NCI-H748 (cell line): ENCODE measurements at regions not wholly inside any gene's neighbourhood (a gene's known extent, or its start where the extent isn't known, plus 50 kb on each side); places are given as distances from the start of the nearest gene placed in this dataset.

Source experiments
- DNase-seq: peaks from one replicate; lab custom pipeline; 2025; ENCODE audit not compliant: unreplicated experiment; lab: John Stamatoyannopoulos, UW

DNA sequence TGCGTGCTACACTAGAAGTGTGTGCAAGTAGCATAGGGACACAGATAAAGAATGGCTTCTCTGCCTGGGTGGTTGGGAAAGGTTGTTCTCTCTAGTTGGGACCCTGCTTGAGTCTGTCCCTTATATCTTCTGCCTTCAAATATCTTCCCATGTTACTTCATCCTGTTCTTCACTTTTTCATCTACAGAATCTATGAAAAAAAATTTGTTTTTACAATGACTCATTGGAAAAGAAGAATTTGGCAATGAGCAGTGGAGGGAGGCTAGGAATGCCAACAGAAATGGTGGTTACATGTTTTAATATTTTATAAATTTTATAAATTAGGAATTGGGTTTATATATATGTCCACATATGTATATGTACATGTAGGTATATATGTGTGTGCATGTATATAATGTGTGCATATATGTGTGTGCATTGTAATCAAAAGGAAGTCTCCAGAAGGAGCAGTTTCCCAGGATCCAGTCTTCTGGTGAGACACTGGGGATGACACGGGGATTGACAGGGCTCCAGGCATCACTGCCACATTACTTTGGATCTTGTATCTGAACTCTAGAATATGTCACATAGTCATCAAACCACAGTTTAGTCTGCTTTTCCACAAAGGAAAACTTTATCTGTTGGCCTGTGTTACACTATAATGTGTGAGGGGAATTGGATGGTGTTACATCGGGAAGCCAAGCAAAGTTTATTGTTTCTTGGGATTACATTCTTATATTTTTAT, 75.3 kb upstream of the RIPOR2 start:
- no peak for DNase-seq

GRCh38 chr6:25012657-25013056, 76.9 kb upstream of the RIPOR2 start:
- no peak for DNase-seq

GRCh38 chr6:25013246-25013645, 77.5 kb upstream of the RIPOR2 start:
- no peak for DNase-seq

DNA sequence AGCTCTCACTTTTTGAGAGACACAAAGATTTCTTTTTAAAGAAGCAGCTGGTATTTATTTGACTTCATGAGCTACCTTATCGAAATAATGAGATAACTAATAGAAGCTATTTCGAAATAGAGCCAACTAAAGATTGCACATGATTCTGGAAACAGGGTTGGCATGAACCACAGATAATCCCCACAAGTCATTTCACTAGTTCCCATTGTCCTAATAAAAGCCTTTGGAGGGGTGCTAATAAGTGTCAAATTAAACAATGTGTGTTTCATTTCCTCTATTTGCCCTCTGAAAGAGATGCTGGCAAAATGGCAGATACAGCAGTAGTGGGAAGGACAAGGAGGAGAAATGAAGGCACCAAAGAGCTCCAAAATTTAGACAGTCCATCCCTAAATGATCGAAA, 78.6 kb upstream of the RIPOR2 start:
- no peak for DNase-seq

DNA sequence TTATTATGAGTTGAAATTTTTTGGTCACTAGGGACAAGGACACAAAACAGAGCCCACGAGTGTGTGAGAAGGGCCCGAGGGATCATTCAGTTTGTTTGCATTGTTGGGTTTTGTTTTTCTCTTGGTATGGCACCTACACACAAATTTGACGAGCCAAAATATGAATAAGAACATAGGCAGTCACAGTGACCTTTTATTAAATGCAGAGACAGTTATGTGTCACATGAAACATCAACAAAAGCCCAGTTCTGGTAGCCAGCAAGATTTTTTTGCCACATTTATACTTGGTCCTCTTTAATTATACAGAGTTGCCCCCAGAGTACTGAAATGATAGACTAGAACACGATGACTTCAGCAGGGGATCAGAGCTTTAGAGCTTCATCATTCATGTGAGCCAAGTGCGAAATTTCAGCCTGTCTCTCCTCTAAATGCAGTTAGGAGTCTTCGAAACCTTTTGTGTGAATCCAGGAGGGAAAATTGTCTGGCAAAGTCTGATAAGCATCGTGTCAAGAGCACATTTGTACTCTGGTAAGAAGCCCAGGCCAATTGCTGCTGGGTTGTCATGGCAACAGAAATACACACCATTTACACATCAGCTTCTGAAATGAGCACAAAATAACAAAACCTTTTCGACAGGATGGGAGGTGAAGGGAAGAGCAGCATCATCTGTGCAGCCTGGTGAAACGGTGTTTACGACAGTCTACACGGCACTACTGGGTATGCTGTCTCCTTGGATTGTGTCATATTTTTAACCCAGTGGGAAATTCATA, 79.2 kb upstream of the RIPOR2 start:
- peak; percentile 84 for DNase-seq

DNA sequence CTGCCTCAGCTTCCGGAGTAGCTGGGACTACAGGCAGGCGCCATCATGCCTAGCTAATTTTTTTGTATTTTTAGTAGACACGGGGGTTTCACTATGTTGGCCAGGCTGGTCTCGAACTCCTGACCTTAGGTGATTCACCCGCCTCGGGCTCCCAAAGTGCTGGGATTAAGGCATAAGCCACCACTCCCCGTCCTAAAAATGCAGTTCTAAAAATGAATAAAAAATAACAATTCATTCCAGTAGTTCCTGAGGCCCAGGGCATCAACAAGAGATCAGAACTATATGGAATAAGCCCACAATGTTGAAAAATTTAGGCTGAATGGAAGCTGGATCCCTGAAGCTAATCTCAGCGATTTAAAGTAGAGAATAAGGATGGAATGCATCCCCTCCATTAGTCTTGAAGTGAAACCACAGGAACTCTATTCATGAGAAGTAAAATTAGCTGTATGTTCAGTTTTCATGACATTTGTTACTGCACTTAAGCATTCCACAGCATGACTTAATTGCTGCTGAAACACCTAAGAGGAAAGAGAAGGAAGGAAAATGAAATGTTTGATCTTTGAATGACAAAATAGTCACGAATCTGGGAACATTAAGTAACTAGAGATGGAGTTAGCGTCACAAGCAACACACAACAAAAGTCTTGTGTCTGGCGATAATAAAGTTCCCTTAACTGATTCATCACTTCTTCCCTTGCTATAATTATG, 80.4 kb upstream of the RIPOR2 start:
- DNase-seq = no peak

GRCh38 chr6:25017486-25017885, 81.7 kb upstream of the RIPOR2 start:
- DNase-seq = no peak

DNA sequence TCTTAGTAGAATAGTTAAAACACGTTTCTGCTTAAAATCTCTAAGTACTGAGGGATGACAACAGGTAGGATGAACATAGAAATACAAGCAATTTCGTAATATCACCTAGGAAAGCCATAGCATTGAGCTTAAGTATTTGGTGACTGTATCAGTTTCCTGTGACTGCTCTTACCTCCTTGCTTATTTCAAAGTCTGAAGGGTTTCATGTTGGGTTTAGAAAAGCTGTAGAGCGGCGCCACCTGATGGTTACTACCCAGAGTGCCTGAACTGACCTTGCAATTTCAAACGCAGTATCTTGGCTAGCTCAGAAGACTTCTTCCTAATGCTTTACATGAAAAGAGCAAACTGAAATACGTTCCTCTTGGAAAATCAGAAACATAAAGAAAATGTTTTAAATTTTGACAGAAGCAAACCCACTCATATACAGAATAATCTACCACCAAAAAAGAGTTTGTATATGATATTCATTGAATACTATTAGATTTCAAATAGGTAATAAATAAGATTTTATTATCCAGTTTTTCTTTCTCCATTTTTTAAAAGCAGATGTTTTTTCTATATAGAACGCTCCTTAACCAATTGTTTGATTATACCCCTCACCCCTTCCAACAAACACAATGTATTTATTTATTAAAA, 82.3 kb upstream of the RIPOR2 start:
- peak; percentile 80 for DNase-seq

GRCh38 chr6:25018568-25018954, 82.8 kb upstream of the RIPOR2 start:
- DNase-seq = no peak

- no peak for DNase-seq
These were observed 86.4 kb upstream of the RIPOR2 start for GRCh38 chr6:25022140-25022553.

DNA sequence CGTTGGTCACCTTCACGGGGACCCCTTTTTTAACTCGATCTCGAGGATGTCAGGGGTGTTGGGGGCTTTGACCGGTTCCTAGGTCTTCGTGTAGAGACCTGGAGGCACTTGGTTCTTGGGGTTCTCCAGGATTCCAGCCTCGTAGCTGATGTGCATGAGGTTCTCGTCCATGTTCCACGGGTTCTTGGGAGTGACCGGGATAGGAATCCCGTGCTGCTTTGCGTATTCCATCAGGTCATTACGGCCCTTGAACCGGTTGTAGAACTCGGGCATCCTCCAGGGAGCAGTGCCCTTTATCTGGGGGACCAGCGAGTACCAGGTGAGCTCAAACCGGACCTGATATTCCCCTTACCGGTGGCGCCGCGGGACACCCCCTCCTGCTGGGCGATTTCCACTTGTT, 88.0 kb upstream of the RIPOR2 start:
- DNase-seq = no peak

GRCh38 chr6:25024821-25025220, 89.1 kb upstream of the RIPOR2 start:
- no peak for DNase-seq

- DNase-seq = no peak
These were observed 89.6 kb upstream of the RIPOR2 start for GRCh38 chr6:25025248-25025918.

- no peak for DNase-seq
These were observed 90.2 kb upstream of the RIPOR2 start for GRCh38 chr6:25025919-25026301.

- peak; percentile 22 for DNase-seq
These were observed 91.0 kb upstream of the RIPOR2 start for GRCh38 chr6:25026723-25027122.

DNA sequence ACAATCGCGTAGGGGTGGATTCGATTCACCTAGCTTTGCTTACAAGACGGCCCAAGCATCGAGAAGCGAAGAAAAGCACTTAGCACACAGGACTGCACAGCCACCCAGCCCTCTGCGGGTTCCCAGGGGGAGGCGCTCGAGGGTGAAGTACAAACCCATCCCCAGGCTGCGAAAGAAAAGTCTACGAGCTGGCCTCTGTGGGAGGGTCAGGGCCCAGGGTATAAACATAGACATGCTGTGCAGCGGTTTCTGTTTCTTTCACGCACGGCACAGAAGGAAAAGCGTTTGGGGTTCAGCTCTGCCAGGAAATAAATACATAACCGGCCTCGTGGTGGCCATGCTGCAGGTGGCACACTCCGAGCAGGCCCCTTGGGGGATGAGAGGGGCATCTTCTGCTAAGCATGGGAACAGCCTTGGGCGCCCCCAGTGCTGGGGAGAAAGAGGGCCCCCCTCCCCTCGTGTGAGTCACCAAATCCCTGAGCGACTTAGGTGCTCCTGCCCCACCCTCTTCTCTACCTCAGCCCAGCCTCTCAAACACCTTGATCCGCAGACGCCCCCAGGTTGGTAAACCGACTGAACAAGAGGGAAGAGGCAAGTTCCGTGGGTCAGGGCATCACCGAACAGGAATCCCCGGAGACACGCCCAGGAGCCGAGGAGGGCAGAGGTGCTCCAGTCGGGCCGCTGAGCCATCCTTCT, 91.6 kb upstream of the RIPOR2 start:
- DNase-seq = no peak

DNA sequence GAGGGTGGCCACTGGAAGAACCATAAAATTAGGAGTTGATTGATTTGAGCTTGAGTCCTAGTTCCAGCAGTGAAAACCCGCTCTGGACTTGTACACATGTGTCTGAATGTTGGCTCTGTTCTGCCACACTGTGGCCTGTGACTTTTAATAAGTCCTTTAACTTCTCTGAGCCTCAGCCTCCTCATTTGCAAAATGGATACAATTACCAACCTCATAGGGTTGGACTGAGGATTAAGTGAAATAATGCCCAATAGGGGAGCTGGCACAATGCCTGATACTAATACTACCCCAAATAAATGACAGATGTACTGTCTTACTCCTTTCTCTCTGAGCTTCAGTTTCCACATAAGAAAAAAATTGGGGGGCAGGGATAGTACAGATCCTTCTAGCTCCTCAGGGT, 92.6 kb upstream of the RIPOR2 start:
- no peak for DNase-seq

DNA sequence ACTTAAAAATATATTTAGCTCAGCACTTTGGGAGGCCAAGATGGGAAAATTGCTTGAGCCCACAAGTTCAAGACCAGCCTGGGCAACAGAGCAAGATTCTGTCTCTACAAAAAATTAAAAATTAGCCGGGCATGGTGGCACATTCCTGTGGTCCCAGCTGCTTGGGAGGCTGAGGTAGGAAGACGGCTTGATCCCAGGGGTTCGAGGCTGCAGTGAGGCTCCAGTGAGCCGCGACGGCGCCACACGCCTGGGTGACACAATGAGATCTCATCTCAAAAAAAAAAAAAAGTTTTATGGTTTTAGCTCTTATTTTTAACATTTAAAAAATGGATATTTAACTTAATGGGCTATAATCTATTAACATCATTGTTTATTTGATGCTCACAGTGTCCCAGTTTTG, 97.2 kb upstream of the RIPOR2 start:
- no peak for DNase-seq

GRCh38 chr6:25034431-25034921, 98.7 kb upstream of the RIPOR2 start:
- no peak for DNase-seq

DNA sequence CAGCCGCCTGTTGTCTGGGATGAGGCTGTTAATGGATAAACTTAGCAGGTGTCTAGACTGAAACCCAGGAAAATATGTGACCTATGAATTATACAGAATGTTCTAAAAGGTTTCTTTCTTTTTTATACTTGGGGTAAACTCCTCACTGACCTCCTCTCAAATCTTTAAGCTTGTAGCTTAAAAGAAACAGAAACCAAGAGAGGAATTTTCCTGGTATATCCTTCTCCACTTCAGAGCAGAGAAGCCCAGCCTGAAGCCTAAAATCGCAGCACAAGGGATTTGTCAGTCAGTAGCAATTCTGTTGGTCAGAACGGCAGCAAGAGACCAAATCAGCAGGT, 99.4 kb upstream of the RIPOR2 start:
- no peak for DNase-seq
